PC-3 (cell line): ENCODE measurements at regions not wholly inside any gene's neighbourhood (a gene's known extent, or its start where the extent isn't known, plus 50 kb on each side); places are given as distances from the start of the nearest gene placed in this dataset.

ENCODE experiments used
- EZH2 ChIP-seq: fragments of 300-600 bp; sonication (generic); IDR thresholded peaks from one replicate; pipeline ENCODE4 v1.6.1; 2017; ENCODE audit warnings: antibody characterized with exemption, mild to moderate bottlenecking, low read length; ENCODE audit not compliant: unreplicated experiment
- EZH2phosphoT487 ChIP-seq: fragments of 300-600 bp; sonication (generic); IDR thresholded peaks from 2 replicates; pipeline ENCODE4 v1.6.1; 2018; ENCODE audit warnings: mild to moderate bottlenecking, antibody characterized with exemption, low read length, borderline replicate concordance
- TF ChIP-seq, protein P1 (sequence below): fragments of 300-600 bp; sonication (generic); conservative IDR thresholded peaks from 2 replicates; pipeline ENCODE4 v1.5.1; 2017; ENCODE audit warnings: antibody characterized with exemption, low read depth, mild to moderate bottlenecking, low read length

- TF ChIP-seq, protein P1, sequence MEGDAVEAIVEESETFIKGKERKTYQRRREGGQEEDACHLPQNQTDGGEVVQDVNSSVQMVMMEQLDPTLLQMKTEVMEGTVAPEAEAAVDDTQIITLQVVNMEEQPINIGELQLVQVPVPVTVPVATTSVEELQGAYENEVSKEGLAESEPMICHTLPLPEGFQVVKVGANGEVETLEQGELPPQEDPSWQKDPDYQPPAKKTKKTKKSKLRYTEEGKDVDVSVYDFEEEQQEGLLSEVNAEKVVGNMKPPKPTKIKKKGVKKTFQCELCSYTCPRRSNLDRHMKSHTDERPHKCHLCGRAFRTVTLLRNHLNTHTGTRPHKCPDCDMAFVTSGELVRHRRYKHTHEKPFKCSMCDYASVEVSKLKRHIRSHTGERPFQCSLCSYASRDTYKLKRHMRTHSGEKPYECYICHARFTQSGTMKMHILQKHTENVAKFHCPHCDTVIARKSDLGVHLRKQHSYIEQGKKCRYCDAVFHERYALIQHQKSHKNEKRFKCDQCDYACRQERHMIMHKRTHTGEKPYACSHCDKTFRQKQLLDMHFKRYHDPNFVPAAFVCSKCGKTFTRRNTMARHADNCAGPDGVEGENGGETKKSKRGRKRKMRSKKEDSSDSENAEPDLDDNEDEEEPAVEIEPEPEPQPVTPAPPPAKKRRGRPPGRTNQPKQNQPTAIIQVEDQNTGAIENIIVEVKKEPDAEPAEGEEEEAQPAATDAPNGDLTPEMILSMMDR = no peak
- TF ChIP-seq EZH2 (no peak), EZH2phosphoT487 (no peak)
Observed at GRCh38 chr6:167761794-167762258, 64.9 kb upstream of the AFDN start.
